PC-9 (cell line): ENCODE measurements at regions not wholly inside any gene's neighbourhood (a gene's known extent, or its start where the extent isn't known, plus 50 kb on each side); places are given as distances from the start of the nearest gene placed in this dataset.

ENCODE experiments used
- CTCF ChIP-seq: fragments of 200-600 bp; sonication (generic); conservative IDR thresholded peaks from 2 replicates; pipeline ENCODE4 v1.6.1; 2017; ENCODE audit warnings: mixed run types, antibody characterized with exemption, mild to moderate bottlenecking, moderate library complexity
- EZH2 ChIP-seq: fragments of 200-600 bp; sonication (generic); IDR thresholded peaks from 2 replicates; pipeline ENCODE4 v1.8.0; 2017; ENCODE audit warnings: antibody characterized with exemption, low read depth

- TF ChIP-seq CTCF (no peak), EZH2 (no peak)
Observed at GRCh38 chr13:31063772-31064171, 97.9 kb downstream of the HSPH1 start.
